ENCODE measurements at regions not wholly inside any gene's neighbourhood (a gene's known extent, or its start where the extent isn't known, plus 50 kb on each side); places are given as distances from the start of the nearest gene placed in this dataset.
A peak's percentile ranks its signal among the peaks of the same experiment; 100 is the strongest.

- H3K27me3 ChIP-seq (ENCODE audit: control insufficient read depth, insufficient read depth, low read length), result no peaks in the 10 kb centered on the region
- no peaks in the 10 kb centered on the region for H3K36me3 ChIP-seq (ENCODE audit: control insufficient read depth, insufficient read depth, low read length)
- no peak for DNase-seq (ENCODE audit: low read depth in 4 of 6, low spot score in 6 of 6)
- H3K4me1 ChIP-seq (ENCODE audit: control insufficient read depth, insufficient read depth, low read length), result no peaks in the 10 kb centered on the region
- H3K27ac ChIP-seq (ENCODE audit: low read depth, low read length), result no peak overlapping the region
- WGBS (ENCODE audit: insufficient coverage), result 100% methylated on average over 4 of the region's 6 CpGs
- H3K4me3 ChIP-seq (ENCODE audit: low read depth, low read length), result no peak overlapping the region
- no peaks in the 10 kb centered on the region for H3K9me3 ChIP-seq (ENCODE audit: control insufficient read depth, insufficient read depth, low read length)
These were observed 606.4 kb upstream of the CLINT1 start for GRCh38 chr5:158465086-158465972.

GRCh38 chr5:158464383-158464782 lies 605.4 kb upstream of the CLINT1 start:
- Histone ChIP-seq H3K4me3 (ENCODE audit: low read depth, low read length) (no peak overlapping the region), H3K27me3 (ENCODE audit: control insufficient read depth, insufficient read depth, low read length) (no peaks in the 10 kb centered on the region), H3K36me3 (ENCODE audit: control insufficient read depth, insufficient read depth, low read length) (no peaks in the 10 kb centered on the region), H3K4me1 (ENCODE audit: control insufficient read depth, insufficient read depth, low read length) (no peaks in the 10 kb centered on the region), H3K9me3 (ENCODE audit: control insufficient read depth, insufficient read depth, low read length) (no peaks in the 10 kb centered on the region), H3K27ac (ENCODE audit: low read depth, low read length) (no peak overlapping the region)
- WGBS (ENCODE audit: insufficient coverage), result 88% methylated on average over 1 of the region's 1 CpG
- DNase-seq (ENCODE audit: low read depth in 4 of 6, low spot score in 6 of 6), result no peak

GRCh38 chr5:158463938-158464337 lies 605.0 kb upstream of the CLINT1 start:
- H3K36me3 ChIP-seq (ENCODE audit: control insufficient read depth, insufficient read depth, low read length), result no peaks in the 10 kb centered on the region
- no peaks in the 10 kb centered on the region for H3K27me3 ChIP-seq (ENCODE audit: control insufficient read depth, insufficient read depth, low read length)
- H3K4me1 ChIP-seq (ENCODE audit: control insufficient read depth, insufficient read depth, low read length), result no peaks in the 10 kb centered on the region
- H3K4me3 ChIP-seq (ENCODE audit: low read depth, low read length), result no peak overlapping the region
- DNase-seq (ENCODE audit: low read depth in 4 of 6, low spot score in 6 of 6), result no peak
- H3K9me3 ChIP-seq (ENCODE audit: control insufficient read depth, insufficient read depth, low read length), result no peaks in the 10 kb centered on the region
- 58% methylated on average over 3 of the region's 4 CpGs for WGBS (ENCODE audit: insufficient coverage)
- no peak overlapping the region for H3K27ac ChIP-seq (ENCODE audit: low read depth, low read length)

GRCh38 chr5:158463188-158463587 lies 604.2 kb upstream of the CLINT1 start:
- no peaks in the 10 kb centered on the region for H3K4me1 ChIP-seq (ENCODE audit: control insufficient read depth, insufficient read depth, low read length)

GRCh38 chr5:158462349-158463114 lies 603.6 kb upstream of the CLINT1 start:
- H3K36me3 ChIP-seq (ENCODE audit: control insufficient read depth, insufficient read depth, low read length), result no peaks in the 10 kb centered on the region
- H3K4me3 ChIP-seq (ENCODE audit: low read depth, low read length), result no peak overlapping the region
- no peaks in the 10 kb centered on the region for H3K9me3 ChIP-seq (ENCODE audit: control insufficient read depth, insufficient read depth, low read length)
- no peak overlapping the region for H3K27ac ChIP-seq (ENCODE audit: low read depth, low read length)
- WGBS (ENCODE audit: insufficient coverage), result 94% methylated on average over 5 of the region's 9 CpGs
- H3K27me3 ChIP-seq (ENCODE audit: control insufficient read depth, insufficient read depth, low read length), result no peaks in the 10 kb centered on the region
- H3K4me1 ChIP-seq (ENCODE audit: control insufficient read depth, insufficient read depth, low read length), result no peaks in the 10 kb centered on the region
- DNase-seq (ENCODE audit: low read depth in 4 of 6, low spot score in 6 of 6), result no peak

More at GRCh38 chr5:158463188-158463587, 604.2 kb upstream of the CLINT1 start:
- no peaks in the 10 kb centered on the region for H3K36me3 ChIP-seq (ENCODE audit: control insufficient read depth, insufficient read depth, low read length)
- WGBS (ENCODE audit: insufficient coverage), result no CpG with 5 or more reads among the region's 1 CpG
- no peak for DNase-seq (ENCODE audit: low read depth in 4 of 6, low spot score in 6 of 6)
- H3K27ac ChIP-seq (ENCODE audit: low read depth, low read length), result no peak overlapping the region
- H3K9me3 ChIP-seq (ENCODE audit: control insufficient read depth, insufficient read depth, low read length), result no peaks in the 10 kb centered on the region
- no peaks in the 10 kb centered on the region for H3K27me3 ChIP-seq (ENCODE audit: control insufficient read depth, insufficient read depth, low read length)
- no peak overlapping the region for H3K4me3 ChIP-seq (ENCODE audit: low read depth, low read length)

GRCh38 chr5:158461240-158461854 lies 602.4 kb upstream of the CLINT1 start:
- 78% methylated on average over 2 of the region's 4 CpGs for WGBS (ENCODE audit: insufficient coverage)
- H3K27ac ChIP-seq (ENCODE audit: low read depth, low read length), result peak overlapping the region; percentile 16
- no peaks in the 10 kb centered on the region for H3K9me3 ChIP-seq (ENCODE audit: control insufficient read depth, insufficient read depth, low read length)
- no peak overlapping the region for H3K4me3 ChIP-seq (ENCODE audit: low read depth, low read length)
- H3K27me3 ChIP-seq (ENCODE audit: control insufficient read depth, insufficient read depth, low read length), result no peaks in the 10 kb centered on the region
- H3K36me3 ChIP-seq (ENCODE audit: control insufficient read depth, insufficient read depth, low read length), result no peaks in the 10 kb centered on the region
- H3K4me1 ChIP-seq (ENCODE audit: control insufficient read depth, insufficient read depth, low read length), result no peaks in the 10 kb centered on the region
- no peak for DNase-seq (ENCODE audit: low read depth in 4 of 6, low spot score in 6 of 6)

- no peaks in the 10 kb centered on the region for H3K36me3 ChIP-seq (ENCODE audit: control insufficient read depth, insufficient read depth, low read length)
- no peak overlapping the region for H3K4me3 ChIP-seq (ENCODE audit: low read depth, low read length)
- no peaks in the 10 kb centered on the region for H3K4me1 ChIP-seq (ENCODE audit: control insufficient read depth, insufficient read depth, low read length)
- DNase-seq (ENCODE audit: low read depth in 4 of 6, low spot score in 6 of 6), result no peak
- H3K27me3 ChIP-seq (ENCODE audit: control insufficient read depth, insufficient read depth, low read length), result no peaks in the 10 kb centered on the region
- WGBS (ENCODE audit: insufficient coverage), result 81% methylated on average over 2 of the region's 2 CpGs
- H3K27ac ChIP-seq (ENCODE audit: low read depth, low read length), result no peak overlapping the region
- H3K9me3 ChIP-seq (ENCODE audit: control insufficient read depth, insufficient read depth, low read length), result no peaks in the 10 kb centered on the region
These were observed 599.1 kb upstream of the CLINT1 start for GRCh38 chr5:158458086-158458485.

GRCh38 chr5:158456756-158457155 lies 597.8 kb upstream of the CLINT1 start:
- Histone ChIP-seq H3K27me3 (ENCODE audit: control insufficient read depth, insufficient read depth, low read length) (no peaks in the 10 kb centered on the region), H3K27ac (ENCODE audit: low read depth, low read length) (no peak overlapping the region), H3K4me1 (ENCODE audit: control insufficient read depth, insufficient read depth, low read length) (no peaks in the 10 kb centered on the region), H3K9me3 (ENCODE audit: control insufficient read depth, insufficient read depth, low read length) (no peaks in the 10 kb centered on the region), H3K36me3 (ENCODE audit: control insufficient read depth, insufficient read depth, low read length) (no peaks in the 10 kb centered on the region), H3K4me3 (ENCODE audit: low read depth, low read length) (no peak overlapping the region)
- no peak for DNase-seq (ENCODE audit: low read depth in 4 of 6, low spot score in 6 of 6)
- WGBS (ENCODE audit: insufficient coverage), result no CpG with 5 or more reads among the region's 1 CpG

GRCh38 chr5:158456241-158456640 lies 597.3 kb upstream of the CLINT1 start:
- Histone ChIP-seq H3K4me3 (ENCODE audit: low read depth, low read length) (no peak overlapping the region), H3K36me3 (ENCODE audit: control insufficient read depth, insufficient read depth, low read length) (no peaks in the 10 kb centered on the region), H3K27me3 (ENCODE audit: control insufficient read depth, insufficient read depth, low read length) (no peaks in the 10 kb centered on the region), H3K27ac (ENCODE audit: low read depth, low read length) (no peak overlapping the region), H3K9me3 (ENCODE audit: control insufficient read depth, insufficient read depth, low read length) (no peaks in the 10 kb centered on the region), H3K4me1 (ENCODE audit: control insufficient read depth, insufficient read depth, low read length) (no peaks in the 10 kb centered on the region)
- 100% methylated on average over 1 of the region's 3 CpGs for WGBS (ENCODE audit: insufficient coverage)
- DNase-seq (ENCODE audit: low read depth in 4 of 6, low spot score in 6 of 6), result no peak

Data from spinal cord (tissue), 9 donors.